DMS53 treated with DMSO at 0.1 percent for 48 hours (cell line): ENCODE measurements at regions not wholly inside any gene's neighbourhood (a gene's known extent, or its start where the extent isn't known, plus 50 kb on each side); places are given as distances from the start of the nearest gene placed in this dataset.
"Not testable (repeated sequence)": the region's sequence is repeated elsewhere in the genome, so short reads cannot be mapped to it uniquely, and the experiment has no call there.

Source experiments
- DNase-seq: peaks from one replicate; lab custom pipeline; 2025; ENCODE audit not compliant: unreplicated experiment; lab: John Stamatoyannopoulos, UW

DNA sequence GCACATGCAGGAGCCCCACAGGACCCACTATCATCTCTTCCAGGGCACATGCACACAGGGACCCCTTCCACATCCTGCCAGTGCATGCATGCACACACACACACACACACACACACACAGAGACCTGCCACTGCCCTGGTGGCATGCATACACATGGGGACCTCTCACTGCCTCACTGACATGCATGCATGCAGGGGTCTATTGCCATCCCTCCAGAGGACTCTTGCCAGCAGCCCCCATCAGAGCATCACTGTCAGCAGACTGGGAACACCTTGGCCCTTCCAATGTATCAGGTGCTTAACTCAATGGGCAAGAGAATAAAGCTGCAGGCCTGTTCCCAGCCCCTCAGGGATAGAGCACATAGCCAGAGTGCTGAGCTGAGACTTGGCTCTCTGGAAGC is 433.6 kb upstream of the PPP1R2C start:
- DNase-seq = no peak

DNA sequence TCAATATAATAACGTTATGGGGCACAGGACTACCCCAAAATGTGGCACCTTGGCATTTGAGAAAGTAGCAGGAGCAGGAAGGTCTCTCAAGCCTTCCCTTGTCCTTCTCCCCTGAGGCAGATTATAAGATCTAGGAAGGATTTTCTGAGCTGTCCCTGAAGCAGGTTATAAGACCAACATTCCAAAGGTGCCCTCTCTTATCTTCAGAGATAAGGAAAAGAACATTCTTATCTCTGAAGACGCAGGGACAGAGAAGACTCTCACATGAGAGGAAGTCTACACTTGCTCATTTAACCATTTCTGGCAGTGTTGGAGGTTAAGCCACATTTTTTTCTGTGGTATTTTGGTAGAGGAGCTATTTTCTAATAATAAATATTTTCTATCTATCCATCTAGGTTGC is 437.9 kb upstream of the MAOA start:
- DNase-seq = no peak

DNA sequence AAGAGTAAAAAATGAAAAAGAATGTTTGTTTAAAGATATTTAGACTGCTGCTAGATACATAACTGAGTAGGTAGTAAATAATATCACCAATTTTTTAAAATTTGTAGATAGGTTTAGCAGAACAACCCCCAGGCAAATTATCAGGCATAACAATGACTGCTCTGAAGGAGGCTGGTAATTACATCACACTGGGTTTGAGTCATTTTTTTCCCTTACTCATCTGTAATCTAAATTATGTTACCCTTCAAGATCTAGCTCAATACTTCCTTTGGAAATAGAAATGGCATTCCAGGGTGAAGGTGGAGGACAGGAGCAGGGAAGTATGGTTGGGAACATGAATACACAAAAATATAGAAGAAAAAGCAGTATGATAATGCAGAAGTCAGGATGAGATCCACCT is 431.6 kb upstream of the MAOA start:
- no peak for DNase-seq

DNA sequence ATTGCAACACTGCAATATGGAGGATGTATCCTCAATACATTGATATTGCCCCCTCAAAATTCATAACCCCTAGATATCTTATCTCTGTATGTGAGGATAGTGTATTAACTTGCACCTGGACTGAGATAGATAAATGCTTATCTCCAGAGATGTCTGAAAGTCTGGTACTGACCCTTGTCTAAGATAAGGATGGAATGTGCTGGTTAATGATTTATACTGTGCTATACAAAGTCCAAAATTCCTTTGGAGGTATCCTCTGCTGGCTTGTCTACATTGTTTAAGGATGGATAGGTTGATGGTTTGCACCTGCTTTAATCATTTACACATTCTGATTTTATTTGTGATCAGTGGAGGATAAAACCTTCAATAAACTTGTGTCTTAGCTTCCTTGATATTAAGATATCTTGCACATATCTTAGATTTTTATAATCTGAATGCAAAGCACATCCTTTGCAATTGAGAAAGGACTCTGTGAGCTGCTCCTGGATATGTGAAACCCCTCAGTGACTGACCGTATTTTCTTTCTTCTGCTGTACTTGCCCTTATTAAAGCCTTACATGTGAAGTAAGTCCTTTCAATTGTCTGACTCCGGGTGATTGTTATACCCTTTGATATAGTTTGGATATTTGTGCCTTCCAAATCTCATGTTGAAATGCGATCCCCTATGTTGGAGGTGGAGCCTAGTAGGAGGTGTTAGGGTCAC is 430.3 kb upstream of the MAOA start:
- DNase-seq = no peak

DNA sequence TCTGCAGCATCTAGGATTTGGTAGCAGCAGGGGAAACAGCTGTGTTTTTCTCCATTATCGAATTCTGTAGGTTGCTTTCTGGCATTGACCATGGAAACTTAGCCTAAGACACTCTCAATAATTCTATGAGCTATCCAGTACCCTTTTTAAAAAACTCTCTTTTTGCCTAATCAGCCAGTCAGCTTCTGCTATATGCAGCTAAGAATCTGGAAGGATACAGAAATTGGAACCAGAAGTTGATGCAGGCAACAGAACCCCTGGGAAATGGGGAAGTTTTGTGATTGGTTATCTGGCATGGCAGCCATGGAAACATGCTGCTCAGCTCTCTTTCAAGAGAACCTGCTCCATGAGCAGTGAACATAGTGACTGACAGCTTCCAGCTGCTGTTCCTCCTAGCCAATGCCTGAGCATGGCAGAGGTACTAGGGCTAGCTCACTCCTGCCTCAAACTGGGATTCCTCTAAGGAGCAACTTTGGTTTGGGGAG is 417.6 kb upstream of the MAOA start:
- no peak for DNase-seq

DNA sequence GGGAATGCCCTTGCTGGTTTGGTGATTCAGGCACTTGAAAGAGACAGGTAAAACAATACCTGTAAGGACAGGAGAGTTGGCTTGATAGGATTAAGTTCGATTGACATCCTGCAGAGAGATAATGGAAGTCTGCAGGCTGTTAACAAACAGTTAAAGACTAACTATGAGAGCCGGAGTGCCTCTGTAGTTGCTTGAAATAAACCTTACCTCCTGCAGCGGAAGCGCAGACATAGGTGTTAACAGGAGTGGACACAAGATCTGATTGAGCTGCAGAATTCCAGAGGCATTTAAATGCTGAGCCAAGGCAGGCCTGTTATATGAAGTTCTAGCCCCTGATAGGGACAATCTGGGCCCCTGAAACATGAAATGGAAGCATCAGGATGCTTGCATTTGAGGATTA is 416.7 kb upstream of the MAOA start:
- DNase-seq = no peak

DNA sequence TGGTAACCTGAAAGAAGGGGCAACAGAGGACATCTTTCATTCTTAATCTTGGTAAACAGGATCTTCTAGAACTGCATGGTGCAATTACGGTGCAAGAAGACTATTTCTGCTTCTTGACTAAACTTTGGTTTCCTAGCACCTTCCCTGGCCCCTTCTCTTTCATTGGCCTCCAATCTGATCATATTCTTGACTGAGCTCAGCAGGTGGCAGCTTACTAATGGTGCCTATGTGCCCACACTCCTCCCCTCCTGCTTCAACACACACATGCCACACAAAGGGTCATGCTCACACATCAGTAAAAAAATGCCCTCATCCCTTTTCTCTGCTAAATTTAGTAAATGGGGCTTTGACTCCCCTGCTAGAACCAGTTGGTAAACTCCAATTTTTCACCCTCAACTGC is 400.5 kb upstream of the MAOA start:
- no peak for DNase-seq

DNA sequence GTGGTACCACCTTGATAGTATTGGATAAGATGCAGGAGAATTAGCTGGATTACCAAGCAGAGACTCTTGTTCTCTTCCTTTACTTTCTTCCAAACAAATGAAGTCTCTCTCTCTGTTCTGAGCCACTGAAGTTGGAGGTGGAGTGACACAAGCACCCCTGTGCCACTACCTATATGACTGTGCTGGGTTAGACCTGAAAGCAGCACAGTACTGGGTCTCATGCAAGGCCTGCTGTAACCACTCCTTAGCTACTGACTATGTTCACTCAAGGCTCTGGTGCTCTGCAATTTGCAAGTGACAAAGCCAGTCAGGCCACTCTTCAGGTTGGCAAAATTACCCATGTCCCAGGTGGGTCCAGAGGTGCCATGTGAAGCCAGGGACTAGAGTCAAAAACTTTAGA is 389.6 kb upstream of the MAOA start:
- DNase-seq = no peak

DNA sequence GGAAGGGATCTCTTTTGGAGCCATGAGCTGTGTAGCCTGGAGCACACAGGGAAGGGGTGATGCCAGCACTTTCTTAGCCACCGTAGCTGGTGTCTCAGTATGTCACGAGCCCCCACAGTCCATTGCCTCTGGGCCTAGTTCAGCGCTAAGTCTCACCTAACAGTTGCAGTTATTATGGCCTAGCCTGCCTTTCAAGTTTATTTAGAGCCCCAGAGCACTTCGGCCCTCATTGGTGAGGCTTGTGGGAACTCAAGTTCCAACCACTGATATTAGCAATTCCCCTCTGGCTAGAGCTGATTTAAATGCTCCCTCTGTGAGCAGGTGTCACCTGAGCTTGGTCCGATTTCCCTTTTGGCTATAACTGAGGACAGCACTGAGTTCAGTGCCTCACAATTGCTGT is 388.4 kb upstream of the MAOA start:
- DNase-seq = no peak

DNA sequence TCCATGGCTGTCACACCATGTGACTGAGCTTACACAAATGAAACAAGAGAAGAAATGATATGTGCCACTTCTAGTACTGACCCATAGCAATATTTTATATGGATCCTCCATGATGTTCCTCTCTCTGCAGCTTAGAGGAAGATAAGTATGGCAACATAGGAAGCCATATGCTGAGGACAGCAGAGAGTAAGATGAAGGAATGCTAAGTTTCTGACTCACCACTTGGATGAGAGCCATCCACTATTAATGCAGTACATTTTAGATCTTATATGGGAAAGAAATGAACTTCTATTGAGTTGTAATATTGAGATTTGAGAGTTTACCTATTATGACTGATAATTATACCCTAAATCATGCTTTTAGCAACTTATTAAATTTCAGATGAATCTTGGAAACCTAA is 386.9 kb upstream of the MAOA start:
- no peak for DNase-seq

DNA sequence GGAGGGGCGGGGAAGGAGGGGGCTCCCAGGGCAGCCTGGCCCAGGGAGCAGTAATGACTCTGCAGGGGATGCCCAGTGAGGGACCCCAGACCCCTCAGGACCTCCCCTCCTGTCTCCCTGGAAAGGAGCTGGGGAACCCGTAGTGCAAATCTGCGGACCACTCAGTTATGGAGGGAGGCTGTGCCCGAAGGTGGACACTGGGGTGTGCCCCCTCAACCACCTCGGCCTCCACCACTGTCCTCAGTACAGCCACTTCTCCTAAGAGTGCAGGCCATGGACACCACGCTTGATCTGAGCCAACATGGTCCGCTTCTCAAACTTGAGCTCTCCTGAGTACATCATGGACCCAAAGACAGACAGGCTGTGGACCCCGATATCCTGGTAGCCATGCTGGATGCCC is 378.2 kb upstream of the MAOA start:
- DNase-seq = no peak

DNA sequence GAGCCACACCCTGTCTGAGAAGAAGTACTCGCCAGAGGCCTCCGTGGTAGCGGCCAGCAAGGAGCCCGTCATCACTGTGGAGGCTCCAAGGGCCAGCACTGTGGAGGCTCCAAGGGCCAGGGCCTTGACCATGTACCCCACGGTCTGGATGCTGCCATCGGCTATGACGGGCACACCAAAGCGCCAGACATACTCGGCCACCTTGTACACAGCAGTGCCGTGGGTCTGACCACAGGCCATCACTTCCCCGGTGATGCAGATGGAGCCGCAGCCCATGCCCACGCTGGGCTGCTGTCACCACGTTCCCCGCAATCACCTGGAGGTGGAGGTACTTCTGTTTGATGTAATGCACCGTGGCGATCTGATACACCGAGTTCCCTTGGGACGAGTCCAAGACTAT is 377.7 kb upstream of the MAOA start:
- DNase-seq = no peak

DNA sequence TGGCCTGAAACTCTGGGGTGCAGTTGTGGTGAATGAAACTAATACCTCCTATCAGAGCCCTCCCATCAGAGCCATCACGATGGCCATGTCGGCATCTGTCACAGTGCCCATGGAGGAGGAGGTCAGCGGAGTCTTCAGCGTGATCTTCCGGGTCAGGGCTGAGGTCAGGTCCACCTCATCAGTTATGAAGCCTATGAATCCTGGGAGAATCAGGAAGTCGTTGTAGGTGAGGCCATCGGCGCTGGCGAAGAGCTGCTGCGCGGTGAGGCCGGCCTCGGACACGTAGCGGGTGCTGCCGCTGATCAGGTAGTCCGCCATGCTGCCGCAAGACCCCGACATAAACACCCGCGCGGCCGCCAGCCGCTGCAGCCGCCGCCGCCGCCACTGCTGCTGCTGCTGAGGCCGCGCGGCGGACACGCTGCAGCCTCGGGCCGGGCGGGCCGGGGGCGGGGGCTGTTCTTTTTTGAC is 376.7 kb upstream of the MAOA start:
- no peak for DNase-seq

DNA sequence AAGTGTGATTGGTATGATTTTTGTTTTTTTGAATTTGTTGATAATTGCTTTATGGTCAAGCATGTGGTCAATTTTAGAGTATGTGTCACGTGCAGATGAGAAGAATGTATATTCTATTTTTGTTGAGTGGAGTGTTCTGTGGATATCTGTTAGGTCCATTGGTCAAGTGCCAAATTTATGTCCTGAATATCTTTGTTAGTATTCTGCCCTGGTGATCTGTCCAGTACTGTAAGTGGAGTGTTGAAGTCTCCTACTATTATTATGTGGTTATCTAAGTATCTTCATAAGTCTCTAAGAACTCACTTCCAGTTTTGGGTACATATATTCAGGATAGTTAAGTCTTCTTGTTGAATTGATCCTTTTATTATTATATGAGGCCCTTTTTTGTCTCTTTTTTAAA is 372.9 kb upstream of the MAOA start:
- no peak for DNase-seq

DNA sequence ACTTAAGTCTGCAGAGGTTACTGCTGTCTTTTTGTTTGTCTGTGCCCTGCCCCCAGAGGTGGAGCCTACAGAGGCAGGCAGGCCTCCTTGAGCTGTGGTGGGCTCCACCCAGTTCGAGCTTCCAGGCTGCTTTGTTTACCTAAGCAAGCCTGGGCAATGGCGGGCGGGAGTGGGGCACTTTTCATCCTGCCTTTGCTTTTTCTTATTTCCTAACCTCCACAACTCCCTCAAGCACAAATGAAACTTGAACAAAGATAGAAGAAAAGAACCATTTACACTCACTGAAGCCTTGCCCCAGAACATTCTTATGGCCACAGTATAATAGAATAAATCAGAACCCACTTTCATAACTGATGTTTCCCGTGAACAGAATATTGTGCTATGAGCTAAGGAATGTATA is 344.5 kb upstream of the MAOA start:
- DNase-seq = not testable (repeated sequence)

DNA sequence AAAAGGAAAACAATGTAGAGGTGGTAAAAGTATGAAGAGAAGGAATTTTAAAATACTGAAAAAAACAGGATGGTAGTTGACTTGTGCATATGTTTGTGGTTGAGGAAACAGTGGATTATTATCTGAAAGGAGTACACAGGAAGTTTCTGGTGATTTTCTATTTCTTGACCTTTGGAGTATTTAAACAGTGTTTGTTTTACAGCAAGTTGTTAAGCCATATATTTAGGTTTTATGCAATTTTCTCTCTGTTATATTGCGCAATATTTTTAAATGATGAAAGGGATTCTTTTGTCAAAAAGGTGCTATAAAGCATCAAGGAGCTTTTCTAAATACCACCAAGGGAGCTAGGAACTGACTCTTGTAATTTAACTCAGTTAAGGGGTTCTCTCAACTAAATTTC is 343.1 kb upstream of the MAOA start:
- no peak for DNase-seq

DNA sequence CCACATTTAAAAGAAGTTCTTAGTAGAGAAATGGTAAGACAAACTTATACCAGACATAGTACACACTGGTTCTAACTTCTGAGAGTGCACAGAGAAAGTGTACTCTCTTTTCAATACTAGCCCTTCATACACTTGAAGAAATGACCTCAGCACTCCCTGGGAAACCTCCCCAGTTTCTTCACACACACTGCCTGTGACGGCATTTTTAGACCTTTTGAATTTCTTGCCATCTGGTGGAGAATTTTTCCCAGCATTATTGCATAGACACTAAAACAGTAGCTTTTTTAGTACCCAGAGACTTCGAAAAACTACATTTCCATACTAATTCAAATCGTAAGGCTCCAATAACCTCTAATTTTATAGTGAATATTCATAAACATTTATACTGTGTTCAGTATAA is 341.6 kb upstream of the MAOA start:
- no peak for DNase-seq

DNA sequence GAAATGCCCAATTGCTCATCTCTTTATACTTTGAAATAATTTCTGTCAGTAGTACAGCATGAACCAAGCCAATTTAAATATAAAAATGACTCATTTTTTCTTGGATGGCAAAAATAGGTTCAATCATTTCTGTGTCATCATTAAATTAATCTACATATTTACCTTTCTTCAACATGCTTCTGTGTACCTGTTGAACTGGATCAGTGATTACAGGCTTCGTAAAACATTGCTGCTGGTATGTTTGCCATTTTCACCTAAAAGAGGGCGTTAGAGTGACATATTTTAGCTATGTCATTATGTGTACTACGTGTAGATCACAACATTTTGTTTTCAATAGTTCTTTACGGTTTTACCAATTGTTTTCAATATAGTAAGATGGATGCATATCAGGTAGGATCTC is 340.5 kb upstream of the MAOA start:
- no peak for DNase-seq

DNA sequence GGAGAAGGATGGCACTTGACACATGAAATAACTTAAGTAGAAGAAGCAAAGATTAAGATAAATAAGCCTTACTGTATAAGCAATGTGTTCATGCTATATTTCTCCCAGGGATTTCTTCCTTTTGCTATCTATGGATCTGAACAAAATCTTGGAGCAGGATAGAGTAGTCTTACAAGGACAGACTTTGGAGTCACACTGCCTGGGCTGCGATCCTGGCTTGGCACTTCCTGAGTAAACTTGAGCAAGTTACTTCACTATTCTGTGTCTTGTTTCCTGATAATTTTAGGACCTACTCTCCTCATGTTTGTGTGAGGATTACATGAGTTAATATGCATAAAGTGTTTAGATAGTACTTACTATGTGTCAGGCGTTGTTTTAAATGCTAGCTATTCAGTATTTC is 340.0 kb upstream of the MAOA start:
- no peak for DNase-seq

DNA sequence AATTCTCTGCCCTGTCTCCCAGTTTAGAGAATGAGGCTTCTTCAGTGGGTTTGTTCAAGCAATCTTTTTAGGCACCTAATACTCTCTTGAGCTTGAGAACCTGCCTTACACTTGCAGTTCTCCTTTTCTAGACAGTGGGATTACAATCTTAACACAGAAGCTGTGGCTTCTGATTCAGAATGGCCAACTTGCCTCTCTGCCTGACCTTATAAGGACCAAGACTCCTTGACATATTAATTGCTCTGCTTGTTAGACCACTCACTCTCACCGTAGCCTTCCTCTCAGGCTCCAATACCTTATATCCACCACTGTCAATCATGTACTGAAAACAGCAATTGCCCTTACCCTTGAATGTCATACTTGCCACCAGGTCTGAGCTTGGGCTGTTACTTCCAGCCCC is 338.7 kb upstream of the MAOA start:
- no peak for DNase-seq

DNA sequence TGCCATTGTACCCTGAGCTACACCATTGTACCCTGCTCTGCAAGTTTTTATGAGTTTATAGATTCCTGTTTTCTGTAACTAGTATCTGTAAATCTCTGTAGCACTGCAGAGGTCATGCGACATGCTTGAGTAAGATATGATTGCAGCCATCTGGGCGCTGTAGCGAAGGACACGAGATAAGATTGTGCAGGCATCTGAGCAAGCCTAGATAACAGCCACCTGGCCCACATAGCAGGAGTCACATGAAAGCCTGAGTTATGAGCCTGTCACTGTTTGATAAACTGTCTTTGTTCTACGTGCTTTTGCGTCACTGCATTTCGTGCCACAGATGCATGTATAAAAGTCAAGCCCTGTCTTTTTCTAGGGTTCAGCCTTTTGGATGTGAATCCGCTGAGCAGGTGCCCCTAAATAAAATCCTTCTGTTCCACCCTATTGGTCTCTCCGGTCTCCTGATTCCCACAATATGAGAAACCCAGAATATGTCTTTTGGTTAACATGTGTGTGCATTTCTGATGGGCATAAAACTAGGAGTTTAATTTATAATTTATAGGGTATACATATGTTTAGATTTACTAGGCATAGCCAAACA is 327.6 kb upstream of the MAOA start:
- no peak for DNase-seq

DNA sequence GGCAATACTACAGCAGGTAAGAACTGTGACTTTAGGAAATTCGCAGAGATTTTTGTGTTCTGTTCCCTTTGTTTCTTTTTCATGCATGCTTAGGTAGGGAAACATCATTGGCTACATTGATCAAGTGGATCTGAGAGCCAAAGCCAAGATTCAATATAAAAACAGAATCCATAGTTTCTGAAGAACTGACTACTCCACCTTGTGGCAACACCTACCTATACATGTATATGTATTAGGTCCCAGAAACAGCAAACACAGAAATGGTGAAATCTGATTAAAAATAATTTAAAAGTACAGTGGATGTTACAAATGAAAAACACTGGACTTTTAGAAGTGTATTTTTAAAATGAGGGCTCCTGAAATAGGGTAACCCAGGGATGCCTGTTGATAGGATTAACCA is 322.6 kb upstream of the MAOA start:
- DNase-seq = no peak

DNA sequence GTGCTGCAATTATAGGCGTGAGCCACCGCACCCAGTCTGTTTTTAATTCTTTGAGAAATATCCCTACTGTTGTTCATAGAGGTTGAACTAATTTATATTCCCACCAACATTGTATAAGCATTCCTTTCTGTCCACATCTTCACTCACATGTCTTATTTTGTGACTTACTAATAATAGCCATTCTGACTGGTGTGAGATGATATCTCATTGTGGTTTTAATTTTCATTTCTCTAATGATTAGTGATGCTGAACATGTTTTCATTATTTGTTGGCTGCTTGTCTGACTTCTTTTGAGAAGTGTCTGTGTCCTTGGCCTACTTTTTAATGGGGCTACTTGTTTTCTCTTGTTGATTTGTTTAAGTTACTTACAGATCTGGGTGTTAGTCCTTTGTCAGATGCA is 310.9 kb upstream of the MAOA start:
- no peak for DNase-seq
